Spinal cord (tissue), 9 donors: ENCODE measurements at regions not wholly inside any gene's neighbourhood (a gene's known extent, or its start where the extent isn't known, plus 50 kb on each side); places are given as distances from the start of the nearest gene placed in this dataset.

Experiments used
- DNase-seq, 6 donors: peaks; one replicate each; pipeline versions ENCODE4 v3.0.0 to v3.0.0-alpha.2; 2013 to 2015; ENCODE audit warnings: low spot score in 6 of 6, low read depth in 4 of 6
- H3K27ac ChIP-seq: one replicate; pipeline ENCODE4 v1.5.1; 2013; ENCODE audit warnings: low read depth, low read length, control low read depth
- H3K27me3 ChIP-seq: one replicate; pipeline ENCODE4 v1.6.1; 2013; ENCODE audit warnings: low read length; ENCODE audit not compliant: control insufficient read depth, insufficient read depth
- H3K36me3 ChIP-seq: one replicate; pipeline ENCODE4 v1.6.1; 2013; ENCODE audit warnings: low read length; ENCODE audit not compliant: control insufficient read depth, insufficient read depth
- H3K4me1 ChIP-seq: one replicate; pipeline ENCODE4 v1.6.1; 2013; ENCODE audit warnings: low read length; ENCODE audit not compliant: control insufficient read depth, insufficient read depth
- H3K4me3 ChIP-seq: one replicate; pipeline ENCODE4 v1.5.1; 2013; ENCODE audit warnings: low read depth, low read length, control low read depth
- H3K9me3 ChIP-seq: one replicate; pipeline ENCODE4 v1.6.1; 2013; ENCODE audit warnings: low read length; ENCODE audit not compliant: control insufficient read depth, insufficient read depth
- WGBS: methylation state at CpG from one replicate; pipeline ENCODE4 v1.1.5; 2013; ENCODE audit warnings: missing lambda C conversion rate; ENCODE audit not compliant: insufficient coverage; 5-methylcytosine and 5-hydroxymethylcytosine counted together
- donor health status: healthy.

- Histone ChIP-seq H3K4me1 (no peaks in the 10 kb centered on the region), H3K4me3 (no peak overlapping the region), H3K27ac (no peak overlapping the region), H3K27me3 (no peaks in the 10 kb centered on the region), H3K9me3 (no peaks in the 10 kb centered on the region), H3K36me3 (no peaks in the 10 kb centered on the region)
- no peak for DNase-seq
- 86% methylated on average over 1 of the region's 3 CpGs for WGBS
Observed at GRCh38 chr5:169351721-169352120, 50.8 kb upstream of the SLIT3 start.

- Histone ChIP-seq H3K4me1 (no peaks in the 10 kb centered on the region), H3K36me3 (no peaks in the 10 kb centered on the region), H3K27me3 (no peaks in the 10 kb centered on the region), H3K27ac (no peak overlapping the region), H3K4me3 (no peak overlapping the region), H3K9me3 (no peaks in the 10 kb centered on the region)
- WGBS: 58% methylated on average over 7 of the region's 7 CpGs
- no peak for DNase-seq
Observed at GRCh38 chr5:169350759-169351240, 49.9 kb upstream of the SLIT3 start.
